ENCODE measurements at regions not wholly inside any gene's neighbourhood (a gene's known extent, or its start where the extent isn't known, plus 50 kb on each side); places are given as distances from the start of the nearest gene placed in this dataset.

DNA sequence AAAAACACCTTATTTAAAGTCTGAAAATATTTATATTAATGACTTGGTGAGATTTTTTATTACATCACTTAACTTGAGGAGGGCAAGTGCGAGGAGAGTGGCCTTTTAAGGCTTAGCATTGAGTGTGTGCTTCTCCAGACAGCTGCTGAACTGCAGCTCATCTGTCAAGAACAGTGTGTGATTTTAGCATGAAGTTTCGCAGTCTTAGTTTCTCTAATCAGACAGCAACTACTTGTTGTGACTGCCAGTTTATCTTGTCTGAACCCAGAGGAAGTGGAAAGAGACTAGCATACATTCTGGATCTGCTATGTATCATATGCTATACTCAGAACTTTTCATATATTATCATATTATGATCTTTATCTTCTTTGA is 291.7 kb upstream of the ROPN1 start:
- H2AFZ ChIP-seq (ENCODE audit: low read depth, low read length, severe bottlenecking), result no peak overlapping the region
- no peaks in the 10 kb centered on the region for H3K27me3 ChIP-seq (ENCODE audit: low read length)
- no peak overlapping the region for H3K9ac ChIP-seq (ENCODE audit: low read length)
- no peaks in the 10 kb centered on the region for H3K9me2 ChIP-seq (replicated peaks; ENCODE audit: insufficient read depth, low read length)
- no peak for TF ChIP-seq EZH2phosphoT487 (conservative IDR thresholded peaks at IDR 0.05; ENCODE audit: low read length)
- TF ChIP-seq, protein P1, sequence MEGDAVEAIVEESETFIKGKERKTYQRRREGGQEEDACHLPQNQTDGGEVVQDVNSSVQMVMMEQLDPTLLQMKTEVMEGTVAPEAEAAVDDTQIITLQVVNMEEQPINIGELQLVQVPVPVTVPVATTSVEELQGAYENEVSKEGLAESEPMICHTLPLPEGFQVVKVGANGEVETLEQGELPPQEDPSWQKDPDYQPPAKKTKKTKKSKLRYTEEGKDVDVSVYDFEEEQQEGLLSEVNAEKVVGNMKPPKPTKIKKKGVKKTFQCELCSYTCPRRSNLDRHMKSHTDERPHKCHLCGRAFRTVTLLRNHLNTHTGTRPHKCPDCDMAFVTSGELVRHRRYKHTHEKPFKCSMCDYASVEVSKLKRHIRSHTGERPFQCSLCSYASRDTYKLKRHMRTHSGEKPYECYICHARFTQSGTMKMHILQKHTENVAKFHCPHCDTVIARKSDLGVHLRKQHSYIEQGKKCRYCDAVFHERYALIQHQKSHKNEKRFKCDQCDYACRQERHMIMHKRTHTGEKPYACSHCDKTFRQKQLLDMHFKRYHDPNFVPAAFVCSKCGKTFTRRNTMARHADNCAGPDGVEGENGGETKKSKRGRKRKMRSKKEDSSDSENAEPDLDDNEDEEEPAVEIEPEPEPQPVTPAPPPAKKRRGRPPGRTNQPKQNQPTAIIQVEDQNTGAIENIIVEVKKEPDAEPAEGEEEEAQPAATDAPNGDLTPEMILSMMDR (IDR thresholded peaks at IDR 0.05; ENCODE audit: insufficient read depth, low read length, poor library complexity, severe bottlenecking), result no peak
- no peak overlapping the region for H3K4me3 ChIP-seq (ENCODE audit: insufficient read depth, low read length, poor library complexity, severe bottlenecking)
- no peaks in the 10 kb centered on the region for H3K9me3 ChIP-seq (ENCODE audit: insufficient read depth, low read length)
- H3K27ac ChIP-seq (ENCODE audit: low read depth, low read length), result no peak overlapping the region
- no peaks in the 10 kb centered on the region for H3K36me3 ChIP-seq (ENCODE audit: low read length)
- H3K4me2 ChIP-seq (ENCODE audit: low read depth, low read length, poor library complexity, severe bottlenecking), result no peak overlapping the region
- H3K79me2 ChIP-seq (ENCODE audit: insufficient read depth, low read length), result no peaks in the 10 kb centered on the region
- H3F3A ChIP-seq (ENCODE audit: insufficient read depth), result no peaks in the 10 kb centered on the region
- no peaks in the 10 kb centered on the region for H4K20me1 ChIP-seq (ENCODE audit: low read depth, low read length)

DNA sequence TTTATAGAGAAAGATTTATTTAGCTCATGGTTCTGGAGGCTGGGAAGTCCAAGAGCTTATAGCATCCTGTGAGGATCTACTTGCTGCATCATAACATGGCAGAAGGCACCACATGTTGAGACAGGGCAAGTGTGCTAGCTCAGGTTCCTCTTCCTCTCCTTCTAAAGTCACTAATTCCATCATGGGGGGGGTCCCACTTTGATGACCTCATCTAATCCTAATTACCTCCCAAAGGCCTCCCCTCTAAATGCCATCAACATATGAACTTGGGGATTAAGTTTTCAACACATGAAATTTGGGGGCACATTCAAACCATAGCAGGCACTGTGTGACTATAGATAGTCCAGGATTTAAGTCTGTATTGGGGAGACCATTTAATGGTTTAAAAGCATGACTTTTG is 297.1 kb upstream of the ROPN1 start:
- Histone ChIP-seq H3K4me2 (ENCODE audit: low read depth, low read length, poor library complexity, severe bottlenecking) (no peak overlapping the region), H3K9ac (ENCODE audit: low read length) (no peak overlapping the region), H2AFZ (ENCODE audit: low read depth, low read length, severe bottlenecking) (no peak overlapping the region), H3K27ac (ENCODE audit: low read depth, low read length) (no peak overlapping the region), H3K79me2 (ENCODE audit: insufficient read depth, low read length) (no peaks in the 10 kb centered on the region), H3K4me3 (ENCODE audit: insufficient read depth, low read length, poor library complexity, severe bottlenecking) (no peak overlapping the region), H3K27me3 (ENCODE audit: low read length) (no peaks in the 10 kb centered on the region), H3K36me3 (ENCODE audit: low read length) (no peaks in the 10 kb centered on the region), H4K20me1 (ENCODE audit: low read depth, low read length) (no peaks in the 10 kb centered on the region), H3F3A (ENCODE audit: insufficient read depth) (no peaks in the 10 kb centered on the region), H3K9me3 (ENCODE audit: insufficient read depth, low read length) (no peaks in the 10 kb centered on the region), H3K9me2 (replicated peaks; ENCODE audit: insufficient read depth, low read length) (no peaks in the 10 kb centered on the region)
- TF ChIP-seq EZH2phosphoT487 (conservative IDR thresholded peaks at IDR 0.05; ENCODE audit: low read length), result no peak
- TF ChIP-seq, protein P1 (IDR thresholded peaks at IDR 0.05; ENCODE audit: insufficient read depth, low read length, poor library complexity, severe bottlenecking), result no peak

DNA sequence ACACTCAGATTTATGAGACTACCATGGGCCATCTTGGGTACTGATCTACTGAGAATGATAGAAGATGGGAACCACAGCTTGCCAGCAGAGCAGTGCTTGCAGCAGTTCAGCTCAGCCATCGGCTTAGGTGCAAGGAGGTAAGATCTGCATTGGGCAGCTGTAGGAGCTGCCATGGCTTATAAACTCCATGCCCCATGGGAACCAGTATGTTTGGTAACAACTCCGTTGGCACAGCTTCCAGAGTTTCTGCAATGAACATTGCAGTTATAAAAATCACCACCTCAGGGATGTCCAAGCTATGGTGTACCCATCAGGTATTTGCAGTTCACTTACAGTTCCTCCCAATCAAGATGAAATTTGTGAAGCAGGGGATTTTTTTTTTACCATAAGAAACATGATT is 299.1 kb upstream of the ROPN1 start:
- no peaks in the 10 kb centered on the region for H3F3A ChIP-seq (ENCODE audit: insufficient read depth)
- no peaks in the 10 kb centered on the region for H4K20me1 ChIP-seq (ENCODE audit: low read depth, low read length)
- H3K36me3 ChIP-seq (ENCODE audit: low read length), result no peaks in the 10 kb centered on the region
- H3K9me3 ChIP-seq (ENCODE audit: insufficient read depth, low read length), result no peaks in the 10 kb centered on the region
- H3K27ac ChIP-seq (ENCODE audit: low read depth, low read length), result no peak overlapping the region
- no peak overlapping the region for H3K4me2 ChIP-seq (ENCODE audit: low read depth, low read length, poor library complexity, severe bottlenecking)
- H2AFZ ChIP-seq (ENCODE audit: low read depth, low read length, severe bottlenecking), result no peak overlapping the region
- H3K4me3 ChIP-seq (ENCODE audit: insufficient read depth, low read length, poor library complexity, severe bottlenecking), result no peak overlapping the region
- H3K27me3 ChIP-seq (ENCODE audit: low read length), result no peaks in the 10 kb centered on the region
- TF ChIP-seq, protein P1 (IDR thresholded peaks at IDR 0.05; ENCODE audit: insufficient read depth, low read length, poor library complexity, severe bottlenecking), result no peak
- no peak for TF ChIP-seq EZH2phosphoT487 (conservative IDR thresholded peaks at IDR 0.05; ENCODE audit: low read length)
- H3K9ac ChIP-seq (ENCODE audit: low read length), result no peak overlapping the region
- no peaks in the 10 kb centered on the region for H3K79me2 ChIP-seq (ENCODE audit: insufficient read depth, low read length)
- H3K9me2 ChIP-seq (replicated peaks; ENCODE audit: insufficient read depth, low read length), result no peaks in the 10 kb centered on the region

DNA sequence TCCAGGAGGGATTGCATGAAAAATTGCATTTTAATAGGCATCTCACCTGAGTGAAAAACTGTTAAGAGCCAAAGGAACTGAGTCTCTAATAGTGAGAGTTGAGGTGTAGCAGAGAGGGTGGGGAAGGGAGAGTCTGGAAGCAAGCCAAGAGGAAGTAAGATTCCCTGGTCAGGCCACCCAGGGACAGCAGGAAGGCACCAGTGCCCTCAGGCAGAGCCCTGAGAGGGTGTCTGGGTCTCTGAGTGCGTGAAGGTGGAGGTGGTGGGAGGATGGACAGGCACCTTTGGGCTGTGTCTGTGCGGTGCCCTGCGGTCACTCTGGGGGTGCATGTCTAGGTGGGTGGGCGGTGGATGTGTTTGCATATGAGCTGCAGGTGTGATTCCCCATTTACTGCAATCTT is 300.4 kb upstream of the ROPN1 start:
- Histone ChIP-seq H3K4me2 (ENCODE audit: low read depth, low read length, poor library complexity, severe bottlenecking) (no peak overlapping the region), H3K9me2 (replicated peaks; ENCODE audit: insufficient read depth, low read length) (no peaks in the 10 kb centered on the region), H3K4me3 (ENCODE audit: insufficient read depth, low read length, poor library complexity, severe bottlenecking) (no peak overlapping the region), H4K20me1 (ENCODE audit: low read depth, low read length) (no peaks in the 10 kb centered on the region), H3F3A (ENCODE audit: insufficient read depth) (no peaks in the 10 kb centered on the region), H3K36me3 (ENCODE audit: low read length) (no peaks in the 10 kb centered on the region), H3K9ac (ENCODE audit: low read length) (no peak overlapping the region), H3K9me3 (ENCODE audit: insufficient read depth, low read length) (no peaks in the 10 kb centered on the region), H2AFZ (ENCODE audit: low read depth, low read length, severe bottlenecking) (no peak overlapping the region), H3K27ac (ENCODE audit: low read depth, low read length) (no peak overlapping the region), H3K27me3 (ENCODE audit: low read length) (no peaks in the 10 kb centered on the region), H3K79me2 (ENCODE audit: insufficient read depth, low read length) (no peaks in the 10 kb centered on the region)
- TF ChIP-seq EZH2phosphoT487 (conservative IDR thresholded peaks at IDR 0.05; ENCODE audit: low read length), result no peak
- TF ChIP-seq, protein P1 (IDR thresholded peaks at IDR 0.05; ENCODE audit: insufficient read depth, low read length, poor library complexity, severe bottlenecking), result no peak

All from SU-DHL-6 (cell line).